Hepatocyte (in vitro differentiated cells): ENCODE measurements at regions not wholly inside any gene's neighbourhood (a gene's known extent, or its start where the extent isn't known, plus 50 kb on each side); places are given as distances from the start of the nearest gene placed in this dataset.

Experiments
- DNase-seq: peaks from one replicate; pipeline ENCODE4 v3.0.0-alpha.2; 2016; ENCODE audit warnings: low spot score
- H2AFZ ChIP-seq: fragments of 200-600 bp; sonication (generic); 2 replicates; pipeline ENCODE4 v1.6.0; 2016; ENCODE audit warnings: antibody characterized with exemption, mild to moderate bottlenecking
- H3K27ac ChIP-seq: fragments of 200-600 bp; sonication (generic); 2 replicates; pipeline ENCODE4 v1.5.1; 2016; ENCODE audit warnings: mild to moderate bottlenecking
- H3K27me3 ChIP-seq: fragments of 200-600 bp; sonication (generic); 2 replicates; pipeline ENCODE4 v1.6.1; 2016
- H3K36me3 ChIP-seq: fragments of 200-600 bp; sonication (generic); replicated peaks from 2 replicates; pipeline ENCODE4 v1.5.1; 2016; ENCODE audit warnings: low read depth; ENCODE audit not compliant: insufficient read depth
- H3K4me1 ChIP-seq: fragments of 200-600 bp; sonication (generic); 2 replicates; pipeline ENCODE4 v1.5.1; 2016; ENCODE audit warnings: mild to moderate bottlenecking, moderate library complexity; ENCODE audit not compliant: insufficient read depth
- H3K4me2 ChIP-seq: fragments of 200-600 bp; sonication (generic); 2 replicates; pipeline ENCODE4 v1.6.0; 2016
- H3K4me3 ChIP-seq: fragments of 200-600 bp; sonication (generic); 2 replicates; pipeline ENCODE4 v1.5.1; 2016; ENCODE audit warnings: mild to moderate bottlenecking
- H3K79me2 ChIP-seq: fragments of 200-600 bp; sonication (generic); 2 replicates; pipeline ENCODE4 v1.6.0; 2017; ENCODE audit warnings: mild to moderate bottlenecking
- H3K9me2 ChIP-seq: fragments of 200-600 bp; sonication (generic); replicated peaks from 2 replicates; pipeline ENCODE4 v1.6.0; 2017; ENCODE audit warnings: mild to moderate bottlenecking; ENCODE audit not compliant: insufficient read depth
- H3K9me3 ChIP-seq: fragments of 200-600 bp; sonication (generic); 2 replicates; pipeline ENCODE4 v1.5.1; 2016; ENCODE audit warnings: low read depth, mild to moderate bottlenecking
- H4K20me1 ChIP-seq: fragments of 200-600 bp; sonication (generic); 2 replicates; pipeline ENCODE4 v1.6.0; 2016; ENCODE audit warnings: mild to moderate bottlenecking; ENCODE audit not compliant: insufficient read depth, poor library complexity, severe bottlenecking
- EZH2 ChIP-seq: fragments of 200-600 bp; sonication (generic); IDR thresholded peaks from 2 replicates; pipeline ENCODE4 v1.6.1; 2016; ENCODE audit warnings: antibody characterized with exemption, mild to moderate bottlenecking, borderline replicate concordance
- EZH2phosphoT487 ChIP-seq: fragments of 200-600 bp; sonication (generic); IDR thresholded peaks from one replicate; pipeline ENCODE4 v1.6.1; 2018; ENCODE audit warnings: antibody characterized with exemption, mild to moderate bottlenecking, low read depth, moderate library complexity; ENCODE audit not compliant: unreplicated experiment, severe bottlenecking
- WGBS: methylation state at CpG from one replicate; pipeline ENCODE4 v1.1.6; 2016; ENCODE audit warnings: low lambda C conversion rate; ENCODE audit errors: missing lambda C conversion rate; 5-methylcytosine and 5-hydroxymethylcytosine counted together
- TF ChIP-seq, protein P1 (sequence below): fragments of 200-600 bp; sonication (generic); IDR thresholded peaks from 2 replicates; pipeline ENCODE4 v1.5.1; 2016; ENCODE audit warnings: antibody characterized with exemption, mild to moderate bottlenecking; ENCODE audit not compliant: poor library complexity

DNA sequence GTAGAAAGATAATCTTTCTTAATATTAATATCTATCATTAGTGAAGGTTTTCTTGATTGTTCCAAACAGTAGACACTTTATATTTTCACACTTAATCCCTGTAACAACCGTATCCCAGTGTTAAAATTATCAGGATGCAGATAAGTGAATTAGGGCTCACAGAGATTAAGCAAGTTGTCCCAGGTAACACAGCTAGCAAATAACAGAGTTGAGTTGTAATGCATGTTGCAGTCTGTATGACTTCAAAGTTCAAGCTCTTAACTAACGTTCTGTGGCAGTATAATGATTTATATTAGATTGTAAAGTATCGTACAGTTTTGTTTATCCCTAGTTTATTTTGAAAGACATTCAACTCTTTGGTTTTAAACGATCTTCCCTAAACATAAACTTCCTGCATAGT, 517.5 kb downstream of the TFAP2B start:
- H3K4me1 ChIP-seq: no peaks in the 10 kb centered on the region
- H3K36me3 ChIP-seq: no peaks in the 10 kb centered on the region
- H3K9me3 ChIP-seq: no peaks in the 10 kb centered on the region
- no peaks in the 10 kb centered on the region for H3K9me2 ChIP-seq
- H2AFZ ChIP-seq: no peak overlapping the region
- no peaks in the 10 kb centered on the region for H3K79me2 ChIP-seq
- DNase-seq: no peak
- 29% methylated on average over 4 of the region's 4 CpGs for WGBS
- no peak overlapping the region for H3K4me3 ChIP-seq
- no peak overlapping the region for H3K4me2 ChIP-seq
- TF ChIP-seq EZH2 (no peak), EZH2phosphoT487 (no peak)
- H3K27ac ChIP-seq: no peak overlapping the region
- no peaks in the 10 kb centered on the region for H4K20me1 ChIP-seq
- no peaks in the 10 kb centered on the region for H3K27me3 ChIP-seq

DNA sequence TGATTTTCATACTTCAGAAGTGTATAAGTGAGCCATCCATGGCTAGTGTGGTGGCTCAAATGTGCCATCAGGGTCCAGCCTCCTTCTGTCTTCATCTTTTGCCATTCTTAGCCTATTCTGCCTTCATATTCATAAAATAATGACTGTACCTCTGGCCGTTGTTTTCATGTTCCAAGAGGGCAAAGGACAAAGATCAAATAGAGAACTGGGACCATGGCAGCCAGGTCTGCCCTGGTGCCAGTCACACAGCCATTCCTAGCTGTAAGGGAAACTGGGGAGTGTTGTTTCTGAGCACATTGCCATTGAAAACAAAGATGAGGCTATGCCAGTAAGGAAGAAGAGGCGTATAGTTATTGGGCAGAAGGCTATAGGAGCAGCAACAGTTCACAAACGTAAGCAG, 518.6 kb downstream of the TFAP2B start:
- no peaks in the 10 kb centered on the region for H4K20me1 ChIP-seq
- H3K4me1 ChIP-seq: no peaks in the 10 kb centered on the region
- no peak overlapping the region for H3K4me3 ChIP-seq
- 84% methylated on average over 3 of the region's 3 CpGs for WGBS
- no peaks in the 10 kb centered on the region for H3K9me3 ChIP-seq
- no peak for DNase-seq
- TF ChIP-seq EZH2phosphoT487 (no peak), EZH2 (no peak)
- TF ChIP-seq, protein P1, sequence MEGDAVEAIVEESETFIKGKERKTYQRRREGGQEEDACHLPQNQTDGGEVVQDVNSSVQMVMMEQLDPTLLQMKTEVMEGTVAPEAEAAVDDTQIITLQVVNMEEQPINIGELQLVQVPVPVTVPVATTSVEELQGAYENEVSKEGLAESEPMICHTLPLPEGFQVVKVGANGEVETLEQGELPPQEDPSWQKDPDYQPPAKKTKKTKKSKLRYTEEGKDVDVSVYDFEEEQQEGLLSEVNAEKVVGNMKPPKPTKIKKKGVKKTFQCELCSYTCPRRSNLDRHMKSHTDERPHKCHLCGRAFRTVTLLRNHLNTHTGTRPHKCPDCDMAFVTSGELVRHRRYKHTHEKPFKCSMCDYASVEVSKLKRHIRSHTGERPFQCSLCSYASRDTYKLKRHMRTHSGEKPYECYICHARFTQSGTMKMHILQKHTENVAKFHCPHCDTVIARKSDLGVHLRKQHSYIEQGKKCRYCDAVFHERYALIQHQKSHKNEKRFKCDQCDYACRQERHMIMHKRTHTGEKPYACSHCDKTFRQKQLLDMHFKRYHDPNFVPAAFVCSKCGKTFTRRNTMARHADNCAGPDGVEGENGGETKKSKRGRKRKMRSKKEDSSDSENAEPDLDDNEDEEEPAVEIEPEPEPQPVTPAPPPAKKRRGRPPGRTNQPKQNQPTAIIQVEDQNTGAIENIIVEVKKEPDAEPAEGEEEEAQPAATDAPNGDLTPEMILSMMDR: no peak
- no peaks in the 10 kb centered on the region for H3K79me2 ChIP-seq
- H3K4me2 ChIP-seq: no peak overlapping the region
- H2AFZ ChIP-seq: no peak overlapping the region
- H3K27ac ChIP-seq: no peak overlapping the region
- no peaks in the 10 kb centered on the region for H3K27me3 ChIP-seq
- no peaks in the 10 kb centered on the region for H3K9me2 ChIP-seq
- no peaks in the 10 kb centered on the region for H3K36me3 ChIP-seq

DNA sequence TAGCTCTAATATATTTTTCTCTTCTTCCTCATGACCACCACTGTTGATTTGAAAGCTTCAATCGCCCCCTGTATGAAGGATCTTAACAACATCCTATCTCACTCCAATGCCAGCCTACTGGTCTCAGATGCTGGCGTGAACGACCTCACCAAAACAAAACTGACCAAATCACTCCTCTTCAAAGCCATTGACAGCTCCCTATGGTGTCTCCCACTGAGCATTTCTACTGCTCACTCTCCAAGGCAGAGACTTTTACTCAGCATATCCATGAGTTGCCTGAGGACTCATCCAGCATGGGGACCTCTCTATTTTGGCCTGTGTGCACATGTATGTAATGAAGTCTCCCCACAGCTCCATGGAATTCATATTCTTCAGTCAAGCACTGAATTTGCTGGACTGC, 520.4 kb downstream of the TFAP2B start:
- Histone ChIP-seq H3K4me2 (no peak overlapping the region), H3K9me2 (no peaks in the 10 kb centered on the region), H3K36me3 (no peaks in the 10 kb centered on the region), H3K27me3 (no peaks in the 10 kb centered on the region), H3K27ac (no peak overlapping the region), H4K20me1 (no peaks in the 10 kb centered on the region), H2AFZ (no peak overlapping the region), H3K4me1 (no peaks in the 10 kb centered on the region), H3K9me3 (no peaks in the 10 kb centered on the region), H3K79me2 (no peaks in the 10 kb centered on the region), H3K4me3 (no peak overlapping the region)
- WGBS: 70% methylated on average over 3 of the region's 3 CpGs
- TF ChIP-seq, protein P1: no peak
- TF ChIP-seq EZH2 (no peak), EZH2phosphoT487 (no peak)
- DNase-seq: no peak

DNA sequence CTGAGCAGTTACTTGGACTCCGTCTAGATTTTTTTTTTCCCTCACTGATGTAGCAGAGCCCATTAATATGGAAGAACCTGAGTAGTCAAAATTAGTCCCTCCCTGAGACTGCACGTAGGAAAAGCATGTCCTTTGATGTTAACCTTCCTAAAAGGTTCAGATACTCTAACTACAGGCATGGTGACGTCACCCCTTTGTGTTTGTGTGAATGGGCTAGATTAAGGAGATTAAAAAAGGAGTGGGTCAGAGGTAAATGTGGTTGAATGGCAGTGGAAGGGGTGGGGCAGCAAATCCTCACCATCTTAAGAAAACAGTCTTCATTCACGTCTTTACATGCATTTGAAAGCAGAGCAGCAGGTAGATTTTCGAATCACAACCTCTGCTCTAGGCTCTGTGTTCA, 521.1 kb downstream of the TFAP2B start:
- H3K27ac ChIP-seq: no peak overlapping the region
- no peaks in the 10 kb centered on the region for H3K9me2 ChIP-seq
- H2AFZ ChIP-seq: no peak overlapping the region
- no peaks in the 10 kb centered on the region for H3K4me1 ChIP-seq
- TF ChIP-seq EZH2: no peak
- no peak for TF ChIP-seq EZH2phosphoT487
- TF ChIP-seq, protein P1: no peak
- no peaks in the 10 kb centered on the region for H3K9me3 ChIP-seq
- H3K36me3 ChIP-seq: no peaks in the 10 kb centered on the region
- no peak overlapping the region for H3K4me2 ChIP-seq
- H3K27me3 ChIP-seq: no peaks in the 10 kb centered on the region
- no peaks in the 10 kb centered on the region for H4K20me1 ChIP-seq
- WGBS: 22% methylated on average over 5 of the region's 5 CpGs
- no peak overlapping the region for H3K4me3 ChIP-seq
- no peaks in the 10 kb centered on the region for H3K79me2 ChIP-seq
- DNase-seq: peak; percentile 10
